IPS DF 19.7 (cell line): ENCODE measurements at regions not wholly inside any gene's neighbourhood (a gene's known extent, or its start where the extent isn't known, plus 50 kb on each side); places are given as distances from the start of the nearest gene placed in this dataset.

ENCODE experiments used
- DNase-seq: peaks from one replicate; pipeline ENCODE4 v3.0.0-alpha.2; 2013; ENCODE audit warnings: low read depth, low spot score

DNA sequence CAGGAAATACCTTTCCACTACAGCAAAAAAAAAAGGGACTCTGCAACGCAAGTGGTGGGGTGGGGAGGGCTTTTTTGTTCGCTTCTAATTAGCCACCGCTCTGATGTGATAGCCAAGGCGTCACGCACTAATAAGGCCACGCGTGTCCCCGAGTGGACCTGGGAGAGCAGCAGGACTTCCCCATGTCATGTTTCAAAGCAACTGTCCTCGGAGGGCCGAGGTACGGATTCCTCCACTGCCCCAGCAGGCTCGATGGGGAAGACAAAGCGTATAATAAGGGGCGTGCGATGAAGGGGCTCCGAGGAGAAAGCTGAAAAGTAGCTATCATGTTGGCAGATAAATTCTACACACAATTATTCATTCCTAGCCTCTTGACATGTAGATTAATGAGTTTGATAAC, 179.7 kb upstream of the ZNF507 start:
- no peak for DNase-seq

DNA sequence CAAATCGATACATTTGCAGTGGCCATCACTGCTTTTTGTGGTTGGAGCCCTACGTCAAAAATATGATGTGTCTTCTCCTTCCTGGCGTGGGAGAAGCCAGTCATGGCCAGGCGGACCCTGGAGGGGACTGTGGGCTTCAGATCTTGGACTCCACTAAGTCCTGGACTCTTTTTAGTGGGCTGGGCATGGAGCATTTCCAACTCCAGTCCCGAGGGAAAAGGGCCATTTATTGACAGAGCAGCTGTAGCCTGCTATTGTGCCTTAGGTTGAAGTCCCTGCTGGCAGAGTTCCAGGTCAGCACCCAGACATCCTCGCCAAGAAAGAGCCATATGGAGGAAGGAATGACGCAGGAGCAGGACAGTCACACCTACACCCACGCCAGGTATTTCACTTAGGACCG, 179.2 kb upstream of the ZNF507 start:
- no peak for DNase-seq

DNA sequence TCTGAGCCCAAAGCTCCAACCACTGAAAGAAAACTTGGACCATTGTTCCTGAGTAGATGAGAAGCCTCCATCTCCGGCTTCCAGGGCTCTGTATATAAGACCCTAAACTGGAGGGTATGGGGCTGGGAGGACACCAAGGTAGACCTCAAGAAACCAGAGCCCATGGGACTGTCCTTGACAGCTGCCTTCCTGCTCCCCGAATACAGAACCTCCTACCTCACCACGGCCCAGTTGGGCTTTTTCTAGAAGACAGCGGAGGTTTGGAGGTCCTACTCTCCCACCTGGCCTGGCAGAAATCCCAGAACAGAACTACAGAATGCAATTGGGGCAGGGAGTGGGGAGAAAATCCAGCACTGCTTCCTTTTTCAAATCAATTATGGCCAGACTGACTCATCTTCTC, 177.3 kb upstream of the ZNF507 start:
- DNase-seq = no peak

DNA sequence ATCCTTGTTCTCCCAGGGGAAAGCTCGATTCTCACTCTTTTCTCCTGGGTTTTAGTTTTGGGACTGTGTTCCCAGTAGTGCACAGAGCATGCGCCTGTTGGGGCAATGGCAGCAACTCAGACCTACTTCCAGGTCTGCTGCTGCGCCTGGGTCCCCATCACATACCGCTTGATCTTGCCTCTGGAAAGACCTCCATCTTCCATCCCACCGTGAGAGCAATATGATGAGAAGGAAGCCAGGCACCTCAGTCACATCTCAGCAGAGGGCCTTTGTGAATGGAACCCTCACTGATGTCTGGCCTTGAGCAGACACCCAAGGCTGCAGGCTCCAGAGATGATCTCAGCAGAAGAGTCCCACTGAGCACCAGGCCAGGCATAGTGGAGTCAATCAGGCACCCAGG, 176.8 kb upstream of the ZNF507 start:
- DNase-seq = no peak

DNA sequence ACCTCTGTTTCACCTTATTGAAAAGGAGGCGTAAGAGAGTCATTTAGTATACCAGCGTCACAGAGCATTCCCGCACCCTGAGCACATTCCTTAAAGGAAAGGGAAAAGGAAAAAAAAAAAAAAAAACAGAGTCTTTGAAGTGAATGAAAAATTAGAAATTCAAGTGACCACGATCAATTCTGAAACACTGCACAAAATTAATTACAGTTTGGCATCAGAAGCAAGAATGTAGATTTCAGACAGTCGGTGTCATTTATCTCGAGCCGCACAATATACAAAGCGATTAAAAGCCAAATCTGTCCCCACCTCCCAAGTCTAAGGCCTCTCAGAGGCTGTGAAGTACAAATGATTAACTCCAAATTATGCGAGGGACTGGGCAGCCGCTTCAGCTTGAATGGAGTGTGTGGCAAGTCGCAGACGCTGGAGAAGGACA, 173.7 kb upstream of the ZNF507 start:
- DNase-seq = no peak

DNA sequence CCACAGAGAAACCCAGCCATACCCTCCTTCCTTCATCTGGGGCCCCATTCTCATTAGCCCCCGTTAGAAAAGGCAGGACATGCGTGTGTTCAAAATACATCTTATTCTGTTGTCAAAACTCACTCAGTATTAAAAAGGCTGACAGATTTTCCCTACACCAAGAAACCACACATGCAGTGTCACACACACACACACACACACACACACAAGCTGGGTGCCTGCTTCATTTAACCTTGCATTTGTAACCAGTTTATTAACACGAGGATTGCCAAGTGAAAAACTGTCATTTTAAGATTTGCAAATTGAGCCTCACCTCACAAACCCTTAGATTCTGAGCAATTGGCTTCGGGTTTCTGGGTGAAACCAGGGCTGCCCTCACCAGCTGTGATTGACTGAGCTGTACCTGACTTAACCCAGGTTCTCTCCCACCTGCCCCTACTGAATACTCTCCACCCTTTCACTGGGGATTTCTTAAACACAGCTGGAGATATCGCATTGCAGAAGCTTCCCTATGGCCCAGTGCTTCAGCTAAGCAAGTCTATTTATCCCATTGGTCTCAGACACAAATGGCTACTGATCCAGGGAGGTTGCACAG, 172.7 kb upstream of the ZNF507 start:
- DNase-seq = no peak

DNA sequence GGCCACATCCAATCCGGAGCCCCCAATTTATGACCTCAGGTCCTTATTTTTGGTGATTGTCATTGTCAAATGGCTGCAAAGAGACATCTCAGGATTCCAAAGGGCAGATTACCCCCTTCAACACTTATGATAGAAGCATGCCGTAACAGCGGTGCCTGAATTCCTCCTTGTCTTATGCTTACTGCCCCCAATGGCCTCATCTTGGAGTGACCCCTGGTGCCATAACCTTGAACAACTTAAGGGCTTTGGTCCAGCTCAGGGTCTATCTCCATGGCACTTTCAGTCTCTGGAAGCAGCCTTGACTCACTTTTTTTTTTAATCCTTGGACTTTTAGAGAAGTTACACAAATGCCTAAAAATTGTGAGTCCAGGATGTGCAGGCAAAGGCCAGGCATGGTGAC, 171.6 kb upstream of the ZNF507 start:
- DNase-seq = no peak

DNA sequence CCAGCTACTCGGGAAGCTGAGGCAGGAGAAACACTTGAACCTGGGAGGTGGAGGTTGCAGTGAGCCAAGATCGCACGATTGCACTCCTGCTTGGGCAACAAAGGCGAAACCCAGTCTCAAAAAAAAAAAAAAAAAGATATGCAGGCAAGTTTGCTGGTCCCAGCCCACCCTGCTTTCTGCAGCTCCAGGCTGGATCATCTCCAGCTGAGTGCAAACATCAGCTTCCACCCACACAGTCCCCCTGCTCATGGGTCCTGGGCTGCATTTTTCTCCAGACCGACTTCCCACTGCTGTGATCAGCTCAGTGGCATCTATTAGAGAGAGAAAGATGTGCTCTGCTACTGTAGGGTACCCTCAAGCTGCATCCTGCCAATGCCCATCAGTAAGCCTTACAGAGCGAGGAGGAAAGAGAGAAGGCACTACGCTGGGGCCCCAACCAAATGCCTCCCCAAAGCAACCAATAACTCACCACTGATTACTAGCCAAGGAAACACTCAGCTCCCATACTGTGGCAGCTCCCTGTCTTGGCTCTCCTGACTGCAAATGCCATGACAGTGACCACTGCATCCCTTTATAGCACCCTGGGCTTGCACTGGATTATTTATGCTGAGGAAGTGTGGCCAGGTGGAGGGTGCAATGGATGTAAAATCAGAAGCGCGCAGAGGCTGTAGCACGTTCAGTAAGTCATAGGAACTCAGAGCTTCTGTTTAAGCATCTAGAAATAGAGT, 170.9 kb upstream of the ZNF507 start:
- DNase-seq = no peak

DNA sequence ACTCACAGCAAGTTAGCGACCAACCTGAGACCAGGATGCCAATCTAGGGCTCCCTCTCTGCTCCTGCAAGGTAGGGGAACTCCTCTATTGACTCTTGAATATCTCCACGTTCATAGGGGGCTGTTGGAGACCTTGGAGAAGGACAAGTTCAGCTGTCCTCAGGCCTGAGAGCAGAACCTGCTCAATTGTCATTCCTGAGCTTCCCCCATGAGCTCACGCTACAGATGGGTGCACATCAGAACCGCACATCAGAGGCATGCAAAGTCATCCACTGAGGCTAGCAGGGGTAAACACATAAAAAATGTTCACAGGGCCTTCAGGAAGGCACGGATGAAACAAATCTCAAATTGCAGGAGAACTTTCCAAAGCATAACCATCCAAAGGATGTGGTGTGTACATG, 168.8 kb upstream of the ZNF507 start:
- no peak for DNase-seq

DNA sequence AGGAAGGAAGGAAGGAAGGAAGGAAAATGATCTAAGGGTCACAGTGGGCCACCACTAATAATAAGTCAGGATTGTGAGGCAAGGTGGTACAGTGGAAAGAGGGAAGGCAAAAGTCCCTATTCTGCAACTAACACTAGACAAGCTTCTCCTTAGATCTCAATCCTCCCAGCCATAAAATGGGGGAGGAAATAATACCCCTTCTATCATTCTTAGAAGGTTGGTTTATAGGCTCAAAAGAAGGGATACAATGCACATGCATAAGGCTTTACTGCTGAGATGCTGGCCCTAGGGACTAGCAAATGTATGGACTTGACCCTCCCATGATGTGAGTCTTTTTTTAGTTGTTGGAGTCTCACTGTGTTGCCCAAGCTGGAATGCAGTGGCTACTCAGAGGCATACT, 167.7 kb upstream of the ZNF507 start:
- no peak for DNase-seq

DNA sequence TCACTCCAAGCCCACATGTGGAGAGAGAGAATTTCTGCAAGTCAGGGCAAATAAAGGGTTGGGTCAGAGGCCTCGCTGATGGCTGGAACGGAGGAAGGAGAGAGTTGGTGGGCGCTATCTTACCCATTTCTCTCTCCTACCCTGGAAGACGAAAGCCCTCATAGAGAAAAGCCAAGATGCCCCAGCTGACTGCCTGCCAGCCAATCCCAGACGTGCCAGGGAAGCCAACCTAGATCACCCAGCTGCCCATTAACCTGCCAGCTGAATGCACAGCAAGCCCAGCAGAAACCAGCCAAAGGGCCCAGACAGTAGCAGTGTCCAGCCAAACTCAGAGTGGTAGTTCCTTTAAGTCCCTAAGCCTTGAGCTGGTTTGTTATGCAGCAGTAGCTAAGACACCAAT, 167.0 kb upstream of the ZNF507 start:
- DNase-seq = no peak

DNA sequence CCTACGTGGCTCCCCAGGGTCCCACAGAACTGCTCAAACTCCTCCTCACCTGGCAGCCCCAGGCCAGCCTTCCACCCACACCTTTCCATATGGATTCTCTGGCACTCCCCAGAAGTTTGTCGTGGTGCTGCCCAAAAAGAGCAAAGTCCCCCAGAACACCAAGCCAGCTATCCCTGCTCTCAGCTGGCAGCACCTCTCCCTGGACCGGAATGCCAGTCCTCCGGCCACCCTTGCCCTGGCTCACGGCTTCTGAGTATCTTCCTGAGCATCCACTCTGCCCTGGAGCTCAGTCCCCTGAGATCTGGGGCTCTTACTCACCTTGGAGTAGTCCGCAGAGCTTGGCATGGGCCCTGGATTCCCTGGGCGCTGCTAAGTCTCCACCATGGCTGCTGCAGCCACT, 166.5 kb upstream of the ZNF507 start:
- no peak for DNase-seq

DNA sequence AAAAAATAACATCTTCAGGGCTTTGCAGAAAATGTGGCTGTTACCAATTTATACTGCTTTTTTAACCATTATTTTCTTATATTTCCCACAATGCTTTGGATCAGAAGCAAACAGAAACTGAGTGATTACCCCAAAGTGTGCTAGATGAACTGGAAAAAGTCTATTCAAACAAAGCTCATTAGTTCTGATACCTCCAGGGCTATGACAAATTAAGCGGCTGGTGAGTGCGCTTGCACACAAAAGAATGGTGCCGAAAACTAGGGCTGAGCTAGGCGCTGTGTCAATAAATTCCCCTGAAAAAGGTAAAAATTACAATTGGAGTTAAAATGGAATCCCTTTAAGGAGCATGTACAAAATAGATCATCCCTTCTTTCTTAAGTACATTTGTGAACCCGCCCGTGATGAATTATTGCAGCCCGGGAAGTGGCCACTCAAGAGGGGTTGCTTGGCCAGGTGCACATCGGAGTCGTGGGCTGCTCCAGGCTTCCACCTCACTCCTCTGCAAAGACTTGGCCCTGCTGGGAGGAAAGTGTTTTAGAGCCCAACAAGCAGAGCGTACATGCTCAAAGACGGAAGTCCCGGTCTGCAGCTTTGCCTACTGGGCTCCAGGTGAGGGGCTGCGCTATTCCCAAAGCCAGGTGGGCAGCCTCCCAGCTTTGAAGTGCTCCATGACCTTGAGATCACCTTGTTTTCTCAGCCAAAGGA, 164.0 kb upstream of the ZNF507 start:
- no peak for DNase-seq

DNA sequence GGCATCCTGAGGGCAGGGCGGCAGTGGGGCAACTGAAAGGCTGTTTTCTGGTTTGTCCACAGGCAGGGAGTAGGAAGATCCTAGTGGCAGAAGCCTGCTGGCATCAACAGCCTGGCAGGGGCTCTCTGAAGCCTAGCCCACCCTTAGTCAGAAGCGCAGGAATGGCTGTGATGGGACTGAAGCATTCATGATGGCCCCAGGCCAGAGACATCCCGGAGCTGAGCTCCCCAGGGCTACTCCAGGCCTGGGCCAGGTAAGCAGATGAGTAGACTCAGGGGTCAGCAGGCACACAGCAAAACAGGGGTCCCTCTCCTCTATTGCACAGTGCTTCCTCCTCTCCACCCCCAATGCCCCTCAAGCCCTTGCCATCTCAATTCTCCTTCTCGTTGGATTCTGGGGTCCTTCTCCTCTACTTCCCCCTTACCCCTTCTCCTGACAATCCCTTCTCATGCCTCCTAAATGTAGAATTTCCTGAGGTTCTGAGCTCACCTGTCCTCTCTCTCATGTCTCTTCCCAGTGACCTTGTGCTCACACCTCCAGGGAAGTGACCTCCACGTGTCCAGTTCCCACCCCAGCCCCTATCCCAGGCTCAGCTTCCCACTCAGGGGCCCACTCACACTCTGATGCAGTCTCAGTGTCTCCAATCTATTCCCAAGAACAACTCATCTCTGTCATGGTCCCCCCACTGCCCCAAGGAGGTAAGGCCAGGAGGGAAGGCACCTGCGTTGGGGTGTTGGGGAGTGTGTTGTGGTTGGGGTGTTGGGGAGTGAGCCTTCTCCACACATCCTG, 158.7 kb upstream of the ZNF507 start:
- no peak for DNase-seq

DNA sequence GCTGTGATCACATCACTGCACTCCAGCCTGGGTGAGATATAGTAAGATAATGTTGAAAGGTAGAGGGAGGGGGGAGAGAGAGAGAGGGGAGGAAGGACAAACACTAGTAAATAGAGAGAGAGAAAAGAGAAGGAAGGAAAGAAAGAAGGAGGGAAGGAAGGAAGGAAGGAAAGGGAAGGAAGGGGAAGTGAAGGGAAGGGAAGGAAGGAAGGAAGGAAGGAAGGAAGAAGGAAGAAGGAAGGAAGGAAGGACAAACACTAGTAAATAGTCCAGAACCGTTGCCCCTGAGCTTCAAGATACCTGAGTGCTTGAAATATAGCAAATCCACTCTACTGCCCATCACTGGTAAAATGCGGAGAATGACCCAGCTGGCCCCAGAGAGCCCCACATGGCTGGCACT, 156.5 kb upstream of the ZNF507 start:
- no peak for DNase-seq

DNA sequence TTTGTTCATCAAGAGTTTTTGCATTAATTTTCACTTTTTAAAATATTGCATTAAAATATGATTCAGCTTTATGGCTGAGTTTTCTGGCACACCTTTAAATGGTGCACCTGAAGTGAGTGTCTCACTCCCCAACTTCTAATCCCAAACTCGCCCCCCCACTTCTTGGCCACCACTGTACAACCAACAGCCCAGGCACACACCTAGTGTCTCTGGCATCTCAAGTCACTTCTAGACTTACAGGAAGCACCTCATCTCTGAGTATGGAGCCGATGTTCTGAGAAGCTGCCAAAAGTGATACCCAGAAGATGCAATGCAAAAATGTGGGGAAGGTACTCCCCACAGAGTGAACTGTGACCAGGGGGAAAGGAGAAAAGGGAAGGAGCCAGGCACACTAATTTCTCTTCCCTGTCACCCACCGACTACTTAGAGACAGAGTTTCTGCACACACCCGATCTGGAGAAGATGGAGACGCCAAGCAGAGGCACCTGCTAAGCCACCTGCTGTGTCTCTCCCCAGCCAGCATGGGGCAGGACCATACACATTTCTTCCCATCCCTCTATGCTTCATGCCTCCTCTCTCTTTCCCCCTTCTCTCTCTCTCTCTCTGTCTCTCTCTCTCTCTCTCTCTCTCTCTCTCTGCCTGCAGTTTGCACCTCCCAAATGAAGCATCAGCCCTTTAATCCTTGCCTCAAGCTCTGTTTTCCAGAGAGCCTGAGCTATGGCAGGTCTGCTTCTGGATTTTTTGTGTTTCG, 155.3 kb upstream of the ZNF507 start:
- no peak for DNase-seq

DNA sequence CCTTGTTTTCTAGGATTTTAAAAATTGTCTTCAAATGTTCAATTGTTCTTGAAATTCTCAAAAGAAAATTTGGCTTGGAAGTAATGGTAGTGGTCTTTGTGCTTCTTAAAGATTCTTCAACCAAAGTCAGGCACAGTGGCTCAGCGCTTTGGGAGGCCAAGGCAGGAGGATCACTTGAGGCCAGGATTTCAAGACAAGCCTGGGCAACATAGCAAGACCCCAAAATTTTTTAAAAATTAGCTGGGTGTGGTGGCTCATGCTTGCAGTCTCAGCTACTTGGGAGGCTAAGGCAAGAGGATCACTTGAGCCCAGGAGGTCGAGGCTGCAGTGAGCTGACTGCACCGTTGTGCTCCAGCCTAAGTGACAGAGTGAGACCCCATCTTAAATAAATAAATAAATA, 153.5 kb upstream of the ZNF507 start:
- DNase-seq = no peak

DNA sequence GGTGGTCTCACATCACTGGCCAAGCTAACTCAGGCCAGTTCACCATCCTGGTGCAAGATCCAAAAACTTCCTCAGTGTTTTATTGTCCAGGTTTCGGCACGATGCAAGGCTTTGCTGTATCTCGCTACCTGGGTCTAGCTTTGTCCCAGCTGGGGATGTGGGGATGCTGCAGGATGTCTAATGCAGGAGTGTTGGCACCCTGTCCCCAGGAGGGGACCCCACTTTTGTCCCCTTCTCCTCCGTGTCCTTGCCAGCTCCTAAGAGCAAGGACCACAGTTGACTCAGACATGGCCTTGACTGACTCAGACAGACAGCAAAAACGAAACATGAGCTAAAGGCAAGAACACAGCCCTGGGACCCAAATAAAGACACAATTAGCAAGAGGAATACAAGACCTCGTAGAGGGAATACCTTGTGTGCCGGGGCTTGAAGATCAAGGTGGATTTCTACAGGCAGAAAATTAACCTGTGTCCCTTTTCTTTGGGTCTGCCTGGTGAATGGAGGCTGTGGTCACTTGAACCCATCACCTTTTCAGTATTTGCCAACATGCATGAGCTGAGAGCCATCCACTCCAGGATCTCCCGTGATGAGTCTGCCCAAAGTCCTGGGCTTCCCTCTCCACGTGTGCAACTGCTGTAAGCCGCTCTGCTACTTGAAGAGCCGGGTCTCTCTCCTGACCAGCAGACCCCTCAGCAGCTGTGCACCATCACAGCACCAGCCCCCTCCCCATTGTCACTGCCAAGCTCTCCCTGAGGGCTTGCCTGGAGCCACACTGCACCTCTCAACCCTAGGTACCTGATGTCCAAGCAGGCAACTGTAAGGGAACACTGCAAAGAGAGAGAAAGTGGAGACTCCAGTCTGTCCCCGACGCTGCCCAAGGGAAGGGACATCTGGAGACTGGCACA, 149.5 kb upstream of the ZNF507 start:
- no peak for DNase-seq

DNA sequence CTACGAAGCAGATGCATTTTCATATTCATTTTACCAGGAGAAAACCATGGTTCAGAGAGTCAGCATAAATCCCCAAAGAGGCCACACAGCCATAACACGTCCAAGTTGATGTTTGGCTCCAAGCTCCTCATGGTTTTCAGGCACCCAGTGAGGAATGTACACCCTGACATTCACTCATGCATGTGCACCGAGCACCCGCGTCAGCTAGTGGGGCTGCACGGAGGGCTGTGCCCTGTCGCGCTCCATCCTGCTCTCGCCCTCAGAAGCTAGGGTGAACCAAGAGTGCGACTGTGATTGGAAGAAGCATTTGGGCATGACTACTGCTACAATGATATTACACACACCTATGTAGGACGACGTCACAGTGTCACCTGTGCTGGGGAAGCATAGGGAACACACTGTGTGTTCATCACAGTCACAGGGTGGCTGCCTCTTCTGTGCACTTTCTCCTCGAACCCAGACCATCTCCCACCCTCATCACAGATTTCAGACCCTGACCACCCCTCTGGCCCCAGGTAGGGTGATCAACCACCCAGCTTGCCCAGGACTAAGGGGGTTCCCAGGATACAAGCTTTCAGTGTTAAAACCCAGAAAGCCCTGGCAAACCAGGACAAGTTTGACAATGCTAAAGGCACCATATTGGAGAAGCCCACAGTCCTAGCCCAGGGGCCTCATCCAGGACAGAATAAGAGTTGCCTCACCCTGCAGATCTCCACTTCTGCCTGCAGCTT, 148.6 kb upstream of the ZNF507 start:
- no peak for DNase-seq
